C4-2B (cell line): ENCODE measurements at regions not wholly inside any gene's neighbourhood (a gene's known extent, or its start where the extent isn't known, plus 50 kb on each side); places are given as distances from the start of the nearest gene placed in this dataset.

Source experiments
- CTCF ChIP-seq: fragments of 450-650 bp; conservative IDR thresholded peaks from 2 replicates; pipeline ENCODE4 v1.5.1; 2017; ENCODE audit warnings: mild to moderate bottlenecking
- ZFX ChIP-seq: fragments of 450-650 bp; IDR thresholded peaks from 2 replicates; pipeline ENCODE4 v1.6.1; 2017

GRCh38 chr3:159807137-159808040 is 181.2 kb upstream of the IL12A start:
- TF ChIP-seq CTCF (no peak), ZFX (no peak)
